Neural progenitor cell (in vitro differentiated cells): ENCODE measurements at regions not wholly inside any gene's neighbourhood (a gene's known extent, or its start where the extent isn't known, plus 50 kb on each side); places are given as distances from the start of the nearest gene placed in this dataset.

ENCODE experiments used
- DNase-seq: peaks from one replicate; pipeline ENCODE4 v3.0.0-alpha.2; 2016; ENCODE audit warnings: low spot score
- H2AFZ ChIP-seq: fragments of 200-600 bp; sonication (generic); replicated peaks from 2 replicates; pipeline ENCODE4 v1.6.1; 2016; ENCODE audit warnings: antibody characterized with exemption
- H3F3A ChIP-seq: fragments of 200-600 bp; sonication (generic); 2 replicates; pipeline ENCODE4 v1.6.1; 2016; ENCODE audit warnings: antibody characterized with exemption, low read depth
- H3K27ac ChIP-seq: fragments of 200-600 bp; sonication (generic); 2 replicates; pipeline ENCODE4 v1.5.1; 2016; ENCODE audit warnings: mild to moderate bottlenecking
- H3K27me3 ChIP-seq: fragments of 200-600 bp; sonication (generic); 2 replicates; pipeline ENCODE4 v1.6.1; 2016; ENCODE audit warnings: mild to moderate bottlenecking, moderate library complexity
- H3K36me3 ChIP-seq: fragments of 200-600 bp; sonication (generic); 2 replicates; pipeline ENCODE4 v1.5.1; 2016
- H3K4me1 ChIP-seq: fragments of 200-600 bp; sonication (generic); 2 replicates; pipeline ENCODE4 v1.6.1; 2016; ENCODE audit warnings: mixed run types
- H3K4me2 ChIP-seq: fragments of 200-600 bp; sonication (generic); 2 replicates; pipeline ENCODE4 v1.6.1; 2016
- H3K4me3 ChIP-seq: fragments of 200-600 bp; sonication (generic); 2 replicates; pipeline ENCODE4 v1.5.1; 2016
- H3K79me2 ChIP-seq: fragments of 200-600 bp; sonication (generic); 2 replicates; pipeline ENCODE4 v1.6.1; 2016; ENCODE audit warnings: low read depth
- H3K9ac ChIP-seq: fragments of 200-600 bp; sonication (generic); 2 replicates; pipeline ENCODE4 v1.6.1; 2016
- H3K9me3 ChIP-seq: fragments of 200-600 bp; sonication (generic); 2 replicates; pipeline ENCODE4 v1.5.1; 2016; ENCODE audit warnings: low read depth
- H4K20me1 ChIP-seq: fragments of 200-600 bp; sonication (generic); 2 replicates; pipeline ENCODE4 v1.6.1; 2016; ENCODE audit warnings: low read depth
- H3K27ac Mint-ChIP-seq: 3 replicates; pipeline ENCODE4 v1.8.0; 2021; ENCODE audit warnings: mixed read lengths
- H3K27me3 Mint-ChIP-seq: 2 replicates; pipeline ENCODE4 v1.8.0; 2022; ENCODE audit warnings: low read depth, mild to moderate bottlenecking, inconsistent platforms, moderate library complexity, mixed read lengths; ENCODE audit not compliant: insufficient read depth
- H3K36me3 Mint-ChIP-seq: 3 replicates; pipeline ENCODE4 v1.8.0; 2021; ENCODE audit warnings: mixed read lengths
- H3K4me1 Mint-ChIP-seq: 3 replicates; pipeline ENCODE4 v1.8.0; 2021; ENCODE audit warnings: mixed read lengths
- H3K4me3 Mint-ChIP-seq: 3 replicates; pipeline ENCODE4 v1.8.0; 2021; ENCODE audit warnings: mild to moderate bottlenecking, moderate library complexity, mixed read lengths
- H3K9me3 Mint-ChIP-seq: 3 replicates; pipeline ENCODE4 v1.8.0; 2020; ENCODE audit warnings: mixed read lengths
- EZH2 ChIP-seq: fragments of 200-600 bp; sonication (generic); IDR thresholded peaks from 2 replicates; pipeline ENCODE4 v1.6.1; 2017; ENCODE audit warnings: antibody characterized with exemption, mild to moderate bottlenecking, moderate library complexity
- EZH2phosphoT487 ChIP-seq: fragments of 200-600 bp; sonication (generic); IDR thresholded peaks from 2 replicates; pipeline ENCODE4 v1.6.1; 2017; ENCODE audit warnings: antibody characterized with exemption
- TF ChIP-seq, protein P1 (sequence below): fragments of 200-600 bp; sonication (generic); IDR thresholded peaks from 2 replicates; pipeline ENCODE4 v1.5.1; 2017; ENCODE audit warnings: antibody characterized with exemption, mild to moderate bottlenecking

DNA sequence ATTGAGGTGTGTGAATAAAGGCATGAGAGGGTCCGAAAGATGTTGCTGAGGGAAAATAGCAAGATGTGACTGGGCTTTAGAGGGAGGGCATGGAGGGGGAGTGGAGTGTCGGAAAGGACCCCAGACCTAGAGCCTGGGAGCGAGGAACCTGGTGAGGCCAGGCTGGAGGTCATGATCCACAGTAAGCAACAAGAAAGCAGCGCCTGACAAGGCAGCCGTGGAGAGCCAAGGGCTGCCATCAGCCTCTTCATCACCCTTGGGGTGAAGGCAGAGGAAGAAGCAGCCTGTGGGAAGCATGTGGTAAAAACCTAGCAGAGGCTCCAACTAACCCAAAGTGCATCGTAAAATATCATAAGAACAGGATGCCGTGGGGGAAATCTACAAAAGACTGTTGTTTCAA, 162.8 kb upstream of the SOX1 start:
- H4K20me1 ChIP-seq, result no peaks in the 10 kb centered on the region
- H3K27me3 ChIP-seq, result no peaks in the 10 kb centered on the region
- no peak overlapping the region for H3K4me2 ChIP-seq
- H3K36me3 Mint-ChIP-seq, result no peaks in the 10 kb centered on the region
- no peaks in the 10 kb centered on the region for H3K79me2 ChIP-seq
- peak overlapping the region; percentile 2 for H3K27ac Mint-ChIP-seq
- peaks cover 19% of the 10 kb centered on the region for H3K4me1 Mint-ChIP-seq
- peaks cover 9% of the 10 kb centered on the region for H3K4me1 ChIP-seq
- H3K4me3 ChIP-seq, result no peak overlapping the region
- H3K27me3 Mint-ChIP-seq, result peaks cover 2% of the 10 kb centered on the region
- TF ChIP-seq EZH2phosphoT487, result no peak
- TF ChIP-seq, protein P1, sequence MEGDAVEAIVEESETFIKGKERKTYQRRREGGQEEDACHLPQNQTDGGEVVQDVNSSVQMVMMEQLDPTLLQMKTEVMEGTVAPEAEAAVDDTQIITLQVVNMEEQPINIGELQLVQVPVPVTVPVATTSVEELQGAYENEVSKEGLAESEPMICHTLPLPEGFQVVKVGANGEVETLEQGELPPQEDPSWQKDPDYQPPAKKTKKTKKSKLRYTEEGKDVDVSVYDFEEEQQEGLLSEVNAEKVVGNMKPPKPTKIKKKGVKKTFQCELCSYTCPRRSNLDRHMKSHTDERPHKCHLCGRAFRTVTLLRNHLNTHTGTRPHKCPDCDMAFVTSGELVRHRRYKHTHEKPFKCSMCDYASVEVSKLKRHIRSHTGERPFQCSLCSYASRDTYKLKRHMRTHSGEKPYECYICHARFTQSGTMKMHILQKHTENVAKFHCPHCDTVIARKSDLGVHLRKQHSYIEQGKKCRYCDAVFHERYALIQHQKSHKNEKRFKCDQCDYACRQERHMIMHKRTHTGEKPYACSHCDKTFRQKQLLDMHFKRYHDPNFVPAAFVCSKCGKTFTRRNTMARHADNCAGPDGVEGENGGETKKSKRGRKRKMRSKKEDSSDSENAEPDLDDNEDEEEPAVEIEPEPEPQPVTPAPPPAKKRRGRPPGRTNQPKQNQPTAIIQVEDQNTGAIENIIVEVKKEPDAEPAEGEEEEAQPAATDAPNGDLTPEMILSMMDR, result no peak
- DNase-seq, result no peak
- no peaks in the 10 kb centered on the region for H3K9me3 ChIP-seq
- H3K9ac ChIP-seq, result no peak overlapping the region
- no peaks in the 10 kb centered on the region for H3K36me3 ChIP-seq
- H3F3A ChIP-seq, result no peaks in the 10 kb centered on the region
- no peak overlapping the region for H2AFZ ChIP-seq
- H3K4me3 Mint-ChIP-seq, result no peak overlapping the region
- H3K27ac ChIP-seq, result no peak overlapping the region
- H3K9me3 Mint-ChIP-seq, result peaks cover 2% of the 10 kb centered on the region

DNA sequence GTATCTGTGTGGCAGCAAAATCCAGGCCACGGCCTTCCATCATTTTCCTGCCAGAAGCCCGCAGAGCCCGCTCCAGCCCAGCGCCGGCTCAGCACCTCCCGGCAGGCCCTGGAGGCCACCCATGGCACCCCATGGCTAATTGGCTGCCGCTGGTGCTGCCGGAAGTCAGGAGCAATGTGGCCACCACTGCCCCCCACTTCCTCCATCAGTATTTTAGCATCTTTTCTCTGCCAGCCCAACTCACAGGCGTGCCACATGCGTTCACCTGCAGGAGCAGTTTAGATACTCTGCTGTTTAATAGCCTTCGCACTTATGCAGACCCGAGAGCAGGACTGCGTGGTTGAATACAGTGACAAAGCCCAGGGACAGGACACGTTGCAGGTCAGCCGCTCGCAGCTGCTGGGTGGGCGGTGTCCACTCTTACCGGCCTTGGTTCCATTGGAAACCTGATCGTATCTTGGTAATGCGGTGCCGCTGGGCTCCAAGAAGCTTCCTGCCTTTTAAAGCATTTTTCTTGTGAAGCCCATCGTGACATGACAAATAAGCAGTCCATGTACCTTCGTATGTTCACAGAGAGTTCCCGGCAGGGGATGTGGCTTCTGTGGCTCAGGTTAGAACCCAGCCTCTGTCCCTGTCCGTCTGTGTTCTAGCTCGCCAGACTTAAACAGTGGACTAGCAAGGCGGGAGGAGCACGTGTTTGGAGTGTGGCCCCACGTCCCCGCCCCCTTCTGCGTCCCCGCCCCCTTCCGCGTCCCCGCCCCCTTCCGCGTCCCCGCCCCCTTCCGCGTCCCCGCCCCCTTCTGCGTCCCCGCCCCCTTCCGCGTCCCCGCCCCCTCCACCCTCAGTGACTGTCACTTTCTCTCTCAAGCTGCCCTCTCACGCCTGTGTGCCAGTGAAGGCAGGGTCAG, 162.0 kb upstream of the SOX1 start:
- Histone ChIP-seq H3K9ac (no peak overlapping the region), H3F3A (no peaks in the 10 kb centered on the region), H3K4me3 (no peak overlapping the region), H3K4me1 (peaks cover 9% of the 10 kb centered on the region), H3K79me2 (no peaks in the 10 kb centered on the region), H3K27me3 (no peaks in the 10 kb centered on the region), H3K27ac (no peak overlapping the region), H2AFZ (no peak overlapping the region), H3K9me3 (no peaks in the 10 kb centered on the region), H3K36me3 (no peaks in the 10 kb centered on the region), H4K20me1 (no peaks in the 10 kb centered on the region), H3K4me2 (no peak overlapping the region)
- Mint-ChIP-seq H3K4me3 (no peak overlapping the region), H3K4me1 (peaks cover 19% of the 10 kb centered on the region), H3K27ac (peak overlapping the region; percentile 42), H3K9me3 (peaks cover 2% of the 10 kb centered on the region), H3K36me3 (no peaks in the 10 kb centered on the region), H3K27me3 (peaks cover 2% of the 10 kb centered on the region)
- DNase-seq, result no peak
- TF ChIP-seq EZH2, result no peak
- TF ChIP-seq EZH2phosphoT487, result no peak
- TF ChIP-seq, protein P1, result no peak

DNA sequence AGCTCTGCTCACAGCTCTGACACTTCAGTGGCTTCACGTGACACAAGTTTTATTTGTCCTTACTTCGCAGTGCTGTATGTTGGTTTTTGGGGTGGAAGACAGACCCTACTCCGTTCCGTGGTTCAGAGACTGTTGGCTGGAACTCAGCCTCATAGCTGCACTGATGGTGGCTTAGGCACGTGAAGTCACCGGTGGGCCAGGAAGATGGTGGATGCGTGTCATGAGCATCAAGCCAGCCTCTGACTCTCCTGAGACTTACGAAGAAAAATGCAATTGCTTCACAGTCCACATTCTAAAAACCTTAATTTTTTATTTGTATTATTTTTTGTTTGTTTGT, 161.4 kb upstream of the SOX1 start:
- H3K27me3 Mint-ChIP-seq, result peaks cover 2% of the 10 kb centered on the region
- Histone ChIP-seq H4K20me1 (no peaks in the 10 kb centered on the region), H3K9ac (no peak overlapping the region), H3K27me3 (no peaks in the 10 kb centered on the region), H3K4me1 (peaks cover 5% of the 10 kb centered on the region), H3F3A (no peaks in the 10 kb centered on the region), H2AFZ (no peak overlapping the region), H3K4me3 (no peak overlapping the region), H3K4me2 (no peak overlapping the region), H3K79me2 (no peaks in the 10 kb centered on the region), H3K27ac (no peak overlapping the region), H3K36me3 (no peaks in the 10 kb centered on the region), H3K9me3 (no peaks in the 10 kb centered on the region)
- peaks cover 2% of the 10 kb centered on the region for H3K9me3 Mint-ChIP-seq
- peak overlapping the region; percentile 30 for H3K27ac Mint-ChIP-seq
- no peak for DNase-seq
- peak overlapping the region; percentile 31 for H3K4me3 Mint-ChIP-seq
- peaks cover 12% of the 10 kb centered on the region for H3K4me1 Mint-ChIP-seq
- TF ChIP-seq EZH2phosphoT487 (no peak), EZH2 (no peak)
- TF ChIP-seq, protein P1, result no peak
- no peaks in the 10 kb centered on the region for H3K36me3 Mint-ChIP-seq
